ENCODE measurements at regions not wholly inside any gene's neighbourhood (a gene's known extent, or its start where the extent isn't known, plus 50 kb on each side); places are given as distances from the start of the nearest gene placed in this dataset.

DNA sequence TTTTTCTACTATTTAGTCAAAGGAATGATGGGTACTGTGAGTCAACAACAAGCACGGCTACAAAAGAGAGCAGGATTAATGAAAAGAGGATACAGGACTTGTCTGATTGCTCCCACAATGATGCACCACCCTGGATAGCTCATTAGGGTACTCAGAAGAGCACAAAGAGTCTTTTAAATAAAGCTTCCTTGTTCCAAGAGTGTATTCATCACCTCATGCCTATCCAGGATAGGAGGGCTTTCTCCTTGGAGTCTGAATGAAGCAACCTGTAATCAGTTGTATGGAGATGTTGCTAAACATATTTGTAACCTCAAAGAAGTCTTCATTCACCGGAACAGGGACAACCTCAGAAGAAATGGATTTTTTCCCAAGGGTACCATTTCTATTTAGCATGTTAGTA lies 219.5 kb upstream of the TMEM161B start:
- TF ChIP-seq, protein P1, sequence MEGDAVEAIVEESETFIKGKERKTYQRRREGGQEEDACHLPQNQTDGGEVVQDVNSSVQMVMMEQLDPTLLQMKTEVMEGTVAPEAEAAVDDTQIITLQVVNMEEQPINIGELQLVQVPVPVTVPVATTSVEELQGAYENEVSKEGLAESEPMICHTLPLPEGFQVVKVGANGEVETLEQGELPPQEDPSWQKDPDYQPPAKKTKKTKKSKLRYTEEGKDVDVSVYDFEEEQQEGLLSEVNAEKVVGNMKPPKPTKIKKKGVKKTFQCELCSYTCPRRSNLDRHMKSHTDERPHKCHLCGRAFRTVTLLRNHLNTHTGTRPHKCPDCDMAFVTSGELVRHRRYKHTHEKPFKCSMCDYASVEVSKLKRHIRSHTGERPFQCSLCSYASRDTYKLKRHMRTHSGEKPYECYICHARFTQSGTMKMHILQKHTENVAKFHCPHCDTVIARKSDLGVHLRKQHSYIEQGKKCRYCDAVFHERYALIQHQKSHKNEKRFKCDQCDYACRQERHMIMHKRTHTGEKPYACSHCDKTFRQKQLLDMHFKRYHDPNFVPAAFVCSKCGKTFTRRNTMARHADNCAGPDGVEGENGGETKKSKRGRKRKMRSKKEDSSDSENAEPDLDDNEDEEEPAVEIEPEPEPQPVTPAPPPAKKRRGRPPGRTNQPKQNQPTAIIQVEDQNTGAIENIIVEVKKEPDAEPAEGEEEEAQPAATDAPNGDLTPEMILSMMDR (IDR thresholded peaks at IDR 0.05; ENCODE audit: low read length): no peak
- no peak for TF ChIP-seq EZH2 (IDR thresholded peaks at IDR 0.05; ENCODE audit: borderline replicate concordance, low read length)

Data from OCI-LY1 (cell line).